ENCODE measurements at regions not wholly inside any gene's neighbourhood (a gene's known extent, or its start where the extent isn't known, plus 50 kb on each side); places are given as distances from the start of the nearest gene placed in this dataset.
"Not testable (repeated sequence)": the region's sequence is repeated elsewhere in the genome, so short reads cannot be mapped to it uniquely, and the experiment has no call there.

DNA sequence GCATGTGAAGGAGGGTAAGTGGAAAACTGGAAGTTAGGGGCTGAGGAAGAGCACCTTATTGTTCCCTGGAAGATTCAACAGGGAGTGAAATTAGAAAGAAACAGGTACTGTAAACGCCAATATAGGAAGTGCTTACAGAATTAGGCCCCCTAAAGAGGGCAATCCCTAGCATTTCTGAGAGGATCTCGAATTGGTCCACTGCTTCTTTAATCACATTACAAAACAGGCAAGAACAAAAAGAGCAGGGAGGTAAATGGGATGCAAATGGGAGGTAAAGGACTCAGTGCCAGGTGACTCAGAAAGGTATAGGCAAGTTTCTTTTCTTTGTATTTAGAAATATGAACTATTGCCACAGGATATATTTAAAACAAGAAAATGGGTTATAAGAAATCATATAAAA, 116.4 kb upstream of the FANCL start:
- DNase-seq, result no peak
- Histone ChIP-seq H3K9me3 (ENCODE audit: control insufficient read depth in 2 of 2, insufficient read depth in 1 of 2, low read depth in 1 of 2, low read length in 1 of 2) (no peaks in the 10 kb centered on the region), H3K27me3 (ENCODE audit: control insufficient read depth in 3 of 3, insufficient read depth in 3 of 3, low read length in 3 of 3) (no peaks in the 10 kb centered on the region), H3K27ac (ENCODE audit: low read depth in 1 of 3, low read length in 2 of 3) (no peak overlapping the region), H3K4me3 (ENCODE audit: low read depth in 1 of 3, low read length in 3 of 3) (no peak overlapping the region), H3K4me1 (ENCODE audit: control insufficient read depth in 3 of 3, insufficient read depth in 2 of 3, low read depth in 1 of 3, low read length in 2 of 3) (no peaks in the 10 kb centered on the region), H3K36me3 (ENCODE audit: control insufficient read depth in 3 of 3, insufficient read depth in 2 of 3, low read depth in 1 of 3, low read length in 3 of 3) (no peaks in the 10 kb centered on the region)
- FAIRE-seq, result no peak
- WGBS, 3 donors, result 35 to 44% (median 42%) methylated on average over 2 of the region's 2 CpGs

DNA sequence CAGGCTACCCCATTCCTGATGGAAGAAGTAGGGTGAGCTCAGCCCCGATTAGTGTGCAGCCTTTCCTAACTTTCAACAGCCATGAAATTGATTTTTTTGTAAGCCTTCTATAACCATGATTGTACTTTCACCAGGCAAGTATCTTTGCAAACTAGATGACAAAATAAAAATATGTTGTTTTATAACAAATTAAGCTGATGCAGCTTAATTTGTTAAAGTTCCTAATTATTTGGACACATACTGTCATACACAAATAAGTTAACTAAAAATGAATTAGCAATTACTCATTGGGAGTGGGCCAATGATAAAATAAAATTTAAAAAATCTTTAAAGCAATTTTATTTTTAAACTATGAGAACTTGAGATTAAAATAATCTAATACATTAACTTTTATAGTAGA, 113.1 kb upstream of the FANCL start:
- Histone ChIP-seq H3K9me3 (ENCODE audit: control insufficient read depth in 2 of 2, insufficient read depth in 1 of 2, low read depth in 1 of 2, low read length in 1 of 2) (no peaks in the 10 kb centered on the region), H3K4me3 (ENCODE audit: low read depth in 1 of 3, low read length in 3 of 3) (no peak overlapping the region), H3K27ac (ENCODE audit: low read depth in 1 of 3, low read length in 2 of 3) (no peak overlapping the region), H3K27me3 (ENCODE audit: control insufficient read depth in 3 of 3, insufficient read depth in 3 of 3, low read length in 3 of 3) (no peaks in the 10 kb centered on the region), H3K36me3 (ENCODE audit: control insufficient read depth in 3 of 3, insufficient read depth in 2 of 3, low read depth in 1 of 3, low read length in 3 of 3) (no peaks in the 10 kb centered on the region), H3K4me1 (ENCODE audit: control insufficient read depth in 3 of 3, insufficient read depth in 2 of 3, low read depth in 1 of 3, low read length in 2 of 3) (no peaks in the 10 kb centered on the region)
- 68 to 76% (median 74%) methylated on average over 1 of the region's 1 CpG for WGBS, 3 donors
- no peak for DNase-seq
- FAIRE-seq, result no peak

DNA sequence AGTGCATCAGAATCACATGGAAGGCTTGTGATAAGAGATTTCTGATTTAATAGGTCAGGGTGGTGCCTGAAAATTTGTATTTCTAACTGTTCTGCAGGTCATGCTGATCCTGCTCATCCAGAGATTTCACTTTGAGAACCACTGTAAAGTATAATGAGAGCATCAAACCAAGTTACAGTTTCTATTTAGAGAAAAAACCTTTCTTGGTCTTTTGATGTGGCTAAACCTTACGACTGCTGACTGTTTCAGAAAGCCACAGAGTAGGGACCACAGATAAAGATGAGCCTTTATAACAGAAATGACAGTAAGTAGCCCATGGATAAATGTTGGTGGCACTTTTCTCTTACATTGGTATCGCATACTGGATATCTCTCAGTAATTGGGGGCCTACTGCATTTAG, 109.4 kb upstream of the FANCL start:
- DNase-seq (no peak), FAIRE-seq (no peak)
- 56 to 67% (median 63%) methylated on average over 2 of the region's 2 CpGs for WGBS, 3 donors
- no peak overlapping the region for H3K4me3 ChIP-seq (ENCODE audit: low read depth in 1 of 3, low read length in 3 of 3)
- no peaks in the 10 kb centered on the region for H3K9me3 ChIP-seq (ENCODE audit: control insufficient read depth in 2 of 2, insufficient read depth in 1 of 2, low read depth in 1 of 2, low read length in 1 of 2)
- H3K4me1 ChIP-seq (ENCODE audit: control insufficient read depth in 3 of 3, insufficient read depth in 2 of 3, low read depth in 1 of 3, low read length in 2 of 3), result no peaks in the 10 kb centered on the region
- H3K27me3 ChIP-seq (ENCODE audit: control insufficient read depth in 3 of 3, insufficient read depth in 3 of 3, low read length in 3 of 3), result no peaks in the 10 kb centered on the region
- H3K36me3 ChIP-seq (ENCODE audit: control insufficient read depth in 3 of 3, insufficient read depth in 2 of 3, low read depth in 1 of 3, low read length in 3 of 3), result no peaks in the 10 kb centered on the region
- no peak overlapping the region for H3K27ac ChIP-seq (ENCODE audit: low read depth in 1 of 3, low read length in 2 of 3)

DNA sequence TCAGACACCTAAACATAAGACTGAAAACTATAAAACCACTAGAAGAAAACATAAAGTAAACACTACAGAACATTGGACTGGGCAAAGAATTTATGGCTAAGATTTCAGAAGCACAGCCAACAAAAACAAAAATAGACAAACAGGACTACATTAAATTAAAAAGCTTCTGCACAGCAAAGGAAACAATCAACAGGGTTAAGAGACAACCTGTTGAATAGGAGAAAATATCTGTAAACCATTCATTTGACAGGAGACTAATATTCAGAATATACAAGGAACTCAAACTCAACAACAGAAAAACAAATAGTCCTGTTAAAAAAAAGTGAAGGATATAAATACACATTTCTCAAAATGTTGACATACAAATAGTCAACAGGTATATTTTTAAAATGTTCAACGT, 106.7 kb upstream of the FANCL start:
- no peaks in the 10 kb centered on the region for H3K9me3 ChIP-seq (ENCODE audit: control insufficient read depth in 2 of 2, insufficient read depth in 1 of 2, low read depth in 1 of 2, low read length in 1 of 2)
- WGBS, 3 donors, result 24 to 48% (median 29%) methylated on average over 1 of the region's 1 CpG
- H3K27me3 ChIP-seq (ENCODE audit: control insufficient read depth in 3 of 3, insufficient read depth in 3 of 3, low read length in 3 of 3), result no peaks in the 10 kb centered on the region
- no peaks in the 10 kb centered on the region for H3K36me3 ChIP-seq (ENCODE audit: control insufficient read depth in 3 of 3, insufficient read depth in 2 of 3, low read depth in 1 of 3, low read length in 3 of 3)
- no peak for DNase-seq
- no peak overlapping the region for H3K4me3 ChIP-seq (ENCODE audit: low read depth in 1 of 3, low read length in 3 of 3)
- no peak for FAIRE-seq
- H3K4me1 ChIP-seq (ENCODE audit: control insufficient read depth in 3 of 3, insufficient read depth in 2 of 3, low read depth in 1 of 3, low read length in 2 of 3), result no peaks in the 10 kb centered on the region
- no peak overlapping the region for H3K27ac ChIP-seq (ENCODE audit: low read depth in 1 of 3, low read length in 2 of 3)

DNA sequence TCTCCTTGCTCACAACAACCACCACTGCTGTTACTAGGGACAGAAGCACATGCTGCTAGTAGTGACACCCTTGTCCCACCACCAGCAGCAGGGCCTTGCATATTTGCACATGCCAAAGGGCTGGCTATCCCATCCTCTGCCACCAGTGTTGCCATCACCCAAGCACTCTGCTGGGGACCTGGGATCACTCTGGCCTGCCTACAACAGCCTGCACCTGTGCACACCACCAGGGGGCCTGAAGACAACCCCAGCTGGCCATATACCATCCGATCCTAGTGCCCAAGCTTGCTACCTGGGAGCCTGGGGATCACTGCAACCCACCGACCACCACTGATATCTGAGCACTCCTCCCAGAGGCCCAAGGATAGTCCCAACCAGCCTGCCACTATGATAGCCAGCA, 99.9 kb upstream of the FANCL start:
- Histone ChIP-seq H3K4me1 (ENCODE audit: control insufficient read depth in 3 of 3, insufficient read depth in 2 of 3, low read depth in 1 of 3, low read length in 2 of 3) (no peaks in the 10 kb centered on the region), H3K36me3 (ENCODE audit: control insufficient read depth in 3 of 3, insufficient read depth in 2 of 3, low read depth in 1 of 3, low read length in 3 of 3) (no peaks in the 10 kb centered on the region), H3K27ac (ENCODE audit: low read depth in 1 of 3, low read length in 2 of 3) (no peak overlapping the region), H3K4me3 (ENCODE audit: low read depth in 1 of 3, low read length in 3 of 3) (no peak overlapping the region), H3K27me3 (ENCODE audit: control insufficient read depth in 3 of 3, insufficient read depth in 3 of 3, low read length in 3 of 3) (peaks cover 0 to 2% (median 0%) of the 10 kb centered on the region in 3 donors), H3K9me3 (ENCODE audit: control insufficient read depth in 2 of 2, insufficient read depth in 1 of 2, low read depth in 1 of 2, low read length in 1 of 2) (peaks cover 0 to 20% of the 10 kb centered on the region in 2 donors)
- DNase-seq (no peak), FAIRE-seq (no peak)
- whole genome bisulfite sequencing, 3 donors, result 82 to 91% (median 85%) methylated on average over 2 of the region's 2 CpGs

DNA sequence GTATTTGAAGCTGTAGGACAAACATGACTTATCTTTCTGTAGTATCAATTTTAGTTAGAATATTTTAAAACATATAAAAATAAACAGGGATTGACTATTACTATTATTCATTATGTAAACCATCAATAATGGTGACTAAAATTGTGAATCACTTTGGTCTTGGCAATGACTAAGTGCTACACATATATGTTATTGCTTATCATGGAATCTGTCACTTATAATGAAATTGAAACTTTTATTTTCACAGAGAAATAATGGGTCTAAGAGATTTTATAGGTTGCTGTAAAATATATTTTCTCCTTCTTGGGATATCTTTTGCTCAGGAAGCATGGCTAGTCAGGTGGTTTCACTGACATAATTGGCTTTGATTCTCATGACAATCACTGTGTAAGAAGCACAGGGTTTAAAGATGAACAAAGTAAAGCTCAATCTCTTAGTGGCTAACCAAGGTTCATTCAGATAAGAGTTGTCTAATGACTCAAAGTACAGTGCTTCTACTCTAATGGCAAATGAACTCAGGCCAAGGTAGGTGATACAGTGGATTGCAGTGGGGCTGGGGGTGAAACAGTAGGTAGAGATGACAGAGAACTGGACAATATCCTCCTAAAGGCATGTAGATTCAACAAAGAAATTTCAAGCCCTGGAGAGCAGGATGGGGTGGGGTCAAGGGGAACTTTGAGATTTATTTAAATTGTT, 98.6 kb upstream of the FANCL start:
- Histone ChIP-seq H3K4me3 (ENCODE audit: low read depth in 1 of 3, low read length in 3 of 3) (no peak overlapping the region), H3K4me1 (ENCODE audit: control insufficient read depth in 3 of 3, insufficient read depth in 2 of 3, low read depth in 1 of 3, low read length in 2 of 3) (no peaks in the 10 kb centered on the region), H3K9me3 (ENCODE audit: control insufficient read depth in 2 of 2, insufficient read depth in 1 of 2, low read depth in 1 of 2, low read length in 1 of 2) (peaks cover 0 to 20% of the 10 kb centered on the region in 2 donors), H3K27ac (ENCODE audit: low read depth in 1 of 3, low read length in 2 of 3) (no peak overlapping the region), H3K27me3 (ENCODE audit: control insufficient read depth in 3 of 3, insufficient read depth in 3 of 3, low read length in 3 of 3) (peaks cover 0 to 2% (median 0%) of the 10 kb centered on the region in 3 donors), H3K36me3 (ENCODE audit: control insufficient read depth in 3 of 3, insufficient read depth in 2 of 3, low read depth in 1 of 3, low read length in 3 of 3) (no peaks in the 10 kb centered on the region)
- DNase-seq, result peak; percentile 5 to 13
- FAIRE-seq, result no peak

DNA sequence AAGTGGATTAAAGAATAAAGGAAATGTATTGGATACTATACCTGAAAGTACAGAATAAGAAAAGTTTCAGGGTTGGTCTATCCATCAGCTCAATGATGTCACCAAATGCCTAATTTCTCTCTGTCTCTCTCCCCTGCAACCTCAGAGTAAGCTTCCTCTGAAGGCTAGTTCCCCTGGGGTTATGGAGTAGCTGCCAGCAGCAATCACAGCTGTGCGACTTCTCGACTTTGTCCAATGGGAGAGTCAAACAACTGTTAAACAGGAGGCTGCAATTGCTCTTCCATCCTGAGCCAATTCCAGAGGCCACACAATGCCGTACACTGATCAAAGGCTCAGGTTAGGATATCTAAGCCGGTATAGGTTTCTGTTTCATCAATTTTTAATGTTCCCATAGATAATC, 95.3 kb upstream of the FANCL start:
- H3K36me3 ChIP-seq (ENCODE audit: control insufficient read depth in 3 of 3, insufficient read depth in 2 of 3, low read depth in 1 of 3, low read length in 3 of 3), result no peaks in the 10 kb centered on the region
- H3K27ac ChIP-seq (ENCODE audit: low read depth in 1 of 3, low read length in 2 of 3), result no peak overlapping the region
- H3K9me3 ChIP-seq (ENCODE audit: control insufficient read depth in 2 of 2, insufficient read depth in 1 of 2, low read depth in 1 of 2, low read length in 1 of 2), result peaks cover 0 to 15% of the 10 kb centered on the region in 2 donors
- no peak overlapping the region for H3K4me3 ChIP-seq (ENCODE audit: low read depth in 1 of 3, low read length in 3 of 3)
- 69 to 75% (median 74%) methylated on average over 4 of the region's 4 CpGs for WGBS, 3 donors
- FAIRE-seq (no peak), DNase-seq (no peak)
- peaks cover 0 to 2% (median 0%) of the 10 kb centered on the region in 3 donors for H3K27me3 ChIP-seq (ENCODE audit: control insufficient read depth in 3 of 3, insufficient read depth in 3 of 3, low read length in 3 of 3)
- H3K4me1 ChIP-seq (ENCODE audit: control insufficient read depth in 3 of 3, insufficient read depth in 2 of 3, low read depth in 1 of 3, low read length in 2 of 3), result no peaks in the 10 kb centered on the region

DNA sequence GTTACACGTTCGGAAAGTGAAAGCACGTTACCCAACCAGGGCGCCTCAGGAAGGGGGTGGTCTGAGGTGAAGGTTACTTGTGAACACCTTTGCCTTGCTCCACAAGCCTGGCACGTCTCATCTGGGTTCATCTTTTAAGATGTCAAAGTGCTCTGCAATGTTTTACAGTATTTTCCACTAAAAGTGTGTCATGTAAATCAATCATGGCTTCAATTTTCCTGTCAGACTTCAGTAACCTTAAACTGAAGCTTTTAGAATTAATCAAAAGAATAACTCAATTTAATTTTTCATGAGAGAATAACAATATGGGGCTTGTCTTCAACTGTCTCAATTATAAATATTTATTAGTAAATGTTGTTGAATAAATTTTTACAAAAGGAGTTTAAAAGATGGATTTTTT, 93.3 kb upstream of the FANCL start:
- Histone ChIP-seq H3K9me3 (ENCODE audit: control insufficient read depth in 2 of 2, insufficient read depth in 1 of 2, low read depth in 1 of 2, low read length in 1 of 2) (no peaks in the 10 kb centered on the region), H3K27ac (ENCODE audit: low read depth in 1 of 3, low read length in 2 of 3) (no peak overlapping the region), H3K4me3 (ENCODE audit: low read depth in 1 of 3, low read length in 3 of 3) (no peak overlapping the region), H3K27me3 (ENCODE audit: control insufficient read depth in 3 of 3, insufficient read depth in 3 of 3, low read length in 3 of 3) (peaks cover 0 to 2% (median 0%) of the 10 kb centered on the region in 3 donors), H3K4me1 (ENCODE audit: control insufficient read depth in 3 of 3, insufficient read depth in 2 of 3, low read depth in 1 of 3, low read length in 2 of 3) (no peaks in the 10 kb centered on the region), H3K36me3 (ENCODE audit: control insufficient read depth in 3 of 3, insufficient read depth in 2 of 3, low read depth in 1 of 3, low read length in 3 of 3) (no peaks in the 10 kb centered on the region)
- WGBS, 3 donors, result 22 to 42% (median 30%) methylated on average over 5 of the region's 5 CpGs
- DNase-seq (no peak), FAIRE-seq (no peak)

DNA sequence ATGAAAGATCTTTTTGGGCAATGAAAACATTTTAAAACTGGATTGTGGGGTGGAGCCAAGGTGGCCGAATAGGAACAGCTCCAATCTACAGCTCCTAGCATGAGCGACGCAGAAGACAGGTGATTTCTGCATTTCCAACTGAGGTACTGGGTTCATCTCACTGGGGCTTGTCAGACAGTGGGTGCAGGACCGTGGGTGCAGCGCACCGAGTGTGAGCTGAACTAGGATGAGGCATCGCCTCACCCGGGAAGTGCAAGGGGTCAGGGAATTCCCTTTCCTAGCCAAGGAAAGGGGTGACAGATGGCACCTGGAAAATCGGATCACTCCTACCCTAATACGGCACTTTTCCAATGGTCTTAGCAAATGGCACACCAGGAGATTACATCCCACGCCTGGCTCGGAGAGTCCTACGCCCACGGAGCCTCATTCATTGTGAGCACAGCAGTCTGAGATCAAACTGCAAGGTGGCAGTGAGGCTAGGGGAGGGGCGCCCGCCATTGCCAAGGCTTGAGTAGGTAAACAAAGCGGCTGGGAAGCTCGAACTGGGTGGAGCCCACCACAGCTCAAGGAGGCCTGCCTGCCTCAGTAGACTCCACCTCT, 84.3 kb upstream of the FANCL start:
- FAIRE-seq, result not testable (repeated sequence)
- WGBS, 3 donors, result 76 to 83% (median 80%) methylated on average over 18 of the region's 18 CpGs

More for the DNA sequence above, 84.3 kb upstream of the FANCL start:
- not testable (repeated sequence) for H3K36me3 ChIP-seq (ENCODE audit: control insufficient read depth in 3 of 3, insufficient read depth in 2 of 3, low read depth in 1 of 3, low read length in 3 of 3); H3K4me1 ChIP-seq (ENCODE audit: control insufficient read depth in 3 of 3, insufficient read depth in 2 of 3, low read depth in 1 of 3, low read length in 2 of 3); H3K4me3 ChIP-seq (ENCODE audit: low read depth in 1 of 3, low read length in 3 of 3); H3K9me3 ChIP-seq (ENCODE audit: control insufficient read depth in 2 of 2, insufficient read depth in 1 of 2, low read depth in 1 of 2, low read length in 1 of 2); H3K27ac ChIP-seq (ENCODE audit: low read depth in 1 of 3, low read length in 2 of 3); DNase-seq; H3K27me3 ChIP-seq (ENCODE audit: control insufficient read depth in 3 of 3, insufficient read depth in 3 of 3, low read length in 3 of 3)

Data from small intestine (tissue), 7 donors.